Activated CD4-positive, alpha-beta memory T cell treated with anti-CD3 and anti-CD28 coated beads, Interleukin-2, amount 10 ng/mL, durations not matched to agents 7 days and 5 days (primary cell): ENCODE measurements at regions not wholly inside any gene's neighbourhood (a gene's known extent, or its start where the extent isn't known, plus 50 kb on each side); places are given as distances from the start of the nearest gene placed in this dataset.

Source experiments
- CTCF ChIA-PET: fragments of 350-600 bp; sonication (Branson Sonifier 250); formaldehyde crosslinking; loops from one replicate; lab custom pipeline; 2021; ENCODE audit warnings: antibody characterized with exemption, inconsistent platforms; lab: Charles Lee
- POLR2A ChIA-PET: fragments of 350-600 bp; sonication (Branson Sonifier 250); formaldehyde crosslinking; loops from one replicate; lab custom pipeline; 2021; ENCODE audit warnings: antibody characterized with exemption; lab: Charles Lee
- DNase-seq: peaks from one replicate; pipeline ENCODE4 v3.0.0-alpha.2; 2020
- H3K27ac Mint-ChIP-seq: one replicate; pipeline ENCODE4 v1.8.0; 2021; ENCODE audit warnings: mild to moderate bottlenecking, mixed read lengths
- H3K27me3 Mint-ChIP-seq: one replicate; pipeline ENCODE4 v1.8.0; 2021; ENCODE audit warnings: mixed read lengths
- H3K36me3 Mint-ChIP-seq: one replicate; pipeline ENCODE4 v1.8.0; 2021; ENCODE audit warnings: low read depth, mixed read lengths
- H3K4me1 Mint-ChIP-seq: one replicate; pipeline ENCODE4 v1.8.0; 2021; ENCODE audit warnings: mixed read lengths
- H3K4me3 Mint-ChIP-seq: one replicate; pipeline ENCODE4 v1.8.0; 2021; ENCODE audit warnings: mild to moderate bottlenecking, mixed read lengths
- H3K9me3 Mint-ChIP-seq: one replicate; pipeline ENCODE4 v1.8.0; 2021; ENCODE audit warnings: mixed read lengths

GRCh38 chr20:39216195-39216594 lies 254.1 kb downstream of the DHX35 start:
- H3K4me1 Mint-ChIP-seq: no peaks in the 10 kb centered on the region
- no peak for DNase-seq
- ChIA-PET CTCF (no interaction called here), POLR2A (no interaction called here)
- H3K27me3 Mint-ChIP-seq: peaks cover 4% of the 10 kb centered on the region
- H3K9me3 Mint-ChIP-seq: no peaks in the 10 kb centered on the region
- H3K4me3 Mint-ChIP-seq: no peak overlapping the region
- H3K27ac Mint-ChIP-seq: no peak overlapping the region
- no peaks in the 10 kb centered on the region for H3K36me3 Mint-ChIP-seq

DNA sequence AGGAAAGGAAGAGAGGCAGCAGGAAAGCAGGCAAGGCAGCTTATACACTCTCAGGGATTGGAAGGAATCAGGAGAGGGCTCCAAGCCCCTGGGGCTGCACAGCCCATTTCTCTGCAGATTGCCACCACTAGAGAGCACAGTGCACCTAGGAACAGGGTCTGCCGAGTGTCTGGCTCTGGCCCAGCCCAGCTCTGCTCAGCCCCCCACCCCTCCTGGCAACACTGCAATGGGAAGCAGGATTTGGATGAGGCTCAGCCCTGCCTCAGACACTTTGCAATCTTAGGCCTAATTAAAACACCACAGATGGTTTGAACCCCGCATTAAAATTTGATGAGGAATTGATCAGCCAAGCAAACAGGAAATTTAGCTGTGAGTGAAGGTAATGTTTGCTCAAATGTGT lies 252.7 kb downstream of the DHX35 start:
- CTCF ChIA-PET: no interaction called here

GRCh38 chr20:39213476-39214145 lies 251.5 kb downstream of the DHX35 start:
- Mint-ChIP-seq H3K27ac (no peak overlapping the region), H3K9me3 (no peaks in the 10 kb centered on the region), H3K36me3 (no peaks in the 10 kb centered on the region), H3K4me3 (no peak overlapping the region), H3K27me3 (peaks cover 4% of the 10 kb centered on the region), H3K4me1 (no peaks in the 10 kb centered on the region)
- CTCF ChIA-PET: no interaction called here
- no peak for DNase-seq
- POLR2A ChIA-PET: no interaction called here

More for the DNA sequence above, 252.7 kb downstream of the DHX35 start:
- DNase-seq: no peak
- no peaks in the 10 kb centered on the region for H3K36me3 Mint-ChIP-seq
- no peaks in the 10 kb centered on the region for H3K4me1 Mint-ChIP-seq
- H3K27me3 Mint-ChIP-seq: peaks cover 4% of the 10 kb centered on the region
- no peak overlapping the region for H3K4me3 Mint-ChIP-seq
- H3K9me3 Mint-ChIP-seq: no peaks in the 10 kb centered on the region
- POLR2A ChIA-PET: no interaction called here
- no peak overlapping the region for H3K27ac Mint-ChIP-seq

GRCh38 chr20:39211060-39211748 lies 249.1 kb downstream of the DHX35 start:
- no peaks in the 10 kb centered on the region for H3K4me1 Mint-ChIP-seq
- POLR2A ChIA-PET: no interaction called here
- no peaks in the 10 kb centered on the region for H3K36me3 Mint-ChIP-seq
- H3K4me3 Mint-ChIP-seq: no peak overlapping the region
- H3K27ac Mint-ChIP-seq: no peak overlapping the region
- H3K27me3 Mint-ChIP-seq: peaks cover 4% of the 10 kb centered on the region
- H3K9me3 Mint-ChIP-seq: no peaks in the 10 kb centered on the region
- CTCF ChIA-PET: no interaction called here
- DNase-seq: no peak

- Mint-ChIP-seq H3K36me3 (no peaks in the 10 kb centered on the region), H3K27me3 (peaks cover 2% of the 10 kb centered on the region), H3K4me1 (no peaks in the 10 kb centered on the region), H3K4me3 (no peak overlapping the region), H3K9me3 (no peaks in the 10 kb centered on the region), H3K27ac (no peak overlapping the region)
- DNase-seq: no peak
- POLR2A ChIA-PET: no interaction called here
- CTCF ChIA-PET: no interaction called here
Observed at GRCh38 chr20:39210341-39211036, 248.3 kb downstream of the DHX35 start.

GRCh38 chr20:39206899-39207564 lies 244.9 kb downstream of the DHX35 start:
- Mint-ChIP-seq H3K36me3 (no peaks in the 10 kb centered on the region), H3K27ac (no peak overlapping the region), H3K27me3 (peaks cover 2% of the 10 kb centered on the region), H3K4me1 (no peaks in the 10 kb centered on the region), H3K9me3 (no peaks in the 10 kb centered on the region), H3K4me3 (no peak overlapping the region)
- CTCF ChIA-PET: interaction anchor here (1.0 kb wide), 1 partner anchor 57 kb away, joined by 3 read pairs; no protein-coding TSS in a partner anchor
- POLR2A ChIA-PET: no interaction called here
- no peak for DNase-seq

- H3K36me3 Mint-ChIP-seq: no peaks in the 10 kb centered on the region
- H3K9me3 Mint-ChIP-seq: no peaks in the 10 kb centered on the region
Observed at GRCh38 chr20:39195582-39196021, 233.5 kb downstream of the DHX35 start.

GRCh38 chr20:39190666-39191570 lies 228.8 kb downstream of the DHX35 start:
- CTCF ChIA-PET: no interaction called here
- H3K27ac Mint-ChIP-seq: no peak overlapping the region
- no peak for DNase-seq
- H3K4me3 Mint-ChIP-seq: no peak overlapping the region
- H3K4me1 Mint-ChIP-seq: no peaks in the 10 kb centered on the region
- no peaks in the 10 kb centered on the region for H3K36me3 Mint-ChIP-seq
- no peaks in the 10 kb centered on the region for H3K27me3 Mint-ChIP-seq
- no peaks in the 10 kb centered on the region for H3K9me3 Mint-ChIP-seq
- POLR2A ChIA-PET: no interaction called here

More at GRCh38 chr20:39195582-39196021, 233.5 kb downstream of the DHX35 start:
- no peaks in the 10 kb centered on the region for H3K27me3 Mint-ChIP-seq
- H3K4me3 Mint-ChIP-seq: no peak overlapping the region
- no peak for DNase-seq
- no peak overlapping the region for H3K27ac Mint-ChIP-seq
- CTCF ChIA-PET: no interaction called here
- POLR2A ChIA-PET: no interaction called here
- H3K4me1 Mint-ChIP-seq: no peaks in the 10 kb centered on the region

DNA sequence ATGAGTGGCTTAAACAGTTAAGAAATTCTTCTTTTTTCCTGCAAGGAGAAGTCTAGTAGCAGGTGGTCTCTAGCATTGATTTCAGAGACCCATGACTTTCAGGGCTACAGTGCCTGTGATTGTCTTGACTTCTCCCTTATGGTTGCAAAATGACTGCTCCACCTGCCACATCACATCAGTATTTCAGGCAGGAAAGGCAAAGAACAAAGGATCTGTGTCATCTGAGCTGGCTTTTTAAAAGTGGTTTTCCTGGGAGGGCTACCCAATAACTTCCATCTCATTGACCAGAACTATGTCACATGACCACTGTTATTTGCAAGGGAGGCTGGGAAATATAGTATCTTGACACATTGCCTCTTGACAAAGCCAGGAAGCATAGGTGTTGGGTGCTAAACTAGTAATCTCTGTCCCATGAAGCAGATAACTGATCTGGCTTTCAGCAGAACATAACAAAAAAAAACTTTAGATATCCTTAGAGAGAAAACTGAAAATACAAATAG lies 226.2 kb downstream of the DHX35 start:
- ChIA-PET POLR2A (no interaction called here), CTCF (no interaction called here)
- no peak overlapping the region for H3K4me3 Mint-ChIP-seq

DNA sequence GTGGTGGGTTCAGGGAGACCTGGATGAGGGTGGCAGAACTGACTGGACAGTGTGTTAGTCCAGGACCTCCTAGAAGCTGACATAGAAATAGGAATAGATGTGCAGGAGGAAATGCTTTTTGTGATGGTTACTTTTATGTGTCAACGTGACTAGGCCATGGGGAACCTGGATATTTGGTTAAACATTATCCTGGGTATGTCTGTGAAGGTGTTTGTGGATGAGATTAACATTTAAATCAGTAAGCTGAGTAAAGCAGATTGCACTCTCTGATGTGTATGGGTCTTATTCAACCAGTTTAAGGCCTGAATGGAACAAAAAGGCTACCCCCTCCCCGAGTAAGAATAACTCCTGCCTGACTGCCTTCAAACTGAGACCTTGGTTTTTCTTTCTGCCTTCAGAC lies 219.3 kb downstream of the DHX35 start:
- Mint-ChIP-seq H3K4me3 (no peak overlapping the region), H3K27ac (no peak overlapping the region), H3K4me1 (no peaks in the 10 kb centered on the region), H3K9me3 (no peaks in the 10 kb centered on the region), H3K36me3 (no peaks in the 10 kb centered on the region), H3K27me3 (peaks cover 13% of the 10 kb centered on the region)
- ChIA-PET CTCF (no interaction called here), POLR2A (no interaction called here)
- DNase-seq: no peak

More for the DNA sequence above, 226.2 kb downstream of the DHX35 start:
- Mint-ChIP-seq H3K9me3 (no peaks in the 10 kb centered on the region), H3K27me3 (no peaks in the 10 kb centered on the region), H3K36me3 (no peaks in the 10 kb centered on the region), H3K27ac (no peak overlapping the region), H3K4me1 (no peaks in the 10 kb centered on the region)
- no peak for DNase-seq

DNA sequence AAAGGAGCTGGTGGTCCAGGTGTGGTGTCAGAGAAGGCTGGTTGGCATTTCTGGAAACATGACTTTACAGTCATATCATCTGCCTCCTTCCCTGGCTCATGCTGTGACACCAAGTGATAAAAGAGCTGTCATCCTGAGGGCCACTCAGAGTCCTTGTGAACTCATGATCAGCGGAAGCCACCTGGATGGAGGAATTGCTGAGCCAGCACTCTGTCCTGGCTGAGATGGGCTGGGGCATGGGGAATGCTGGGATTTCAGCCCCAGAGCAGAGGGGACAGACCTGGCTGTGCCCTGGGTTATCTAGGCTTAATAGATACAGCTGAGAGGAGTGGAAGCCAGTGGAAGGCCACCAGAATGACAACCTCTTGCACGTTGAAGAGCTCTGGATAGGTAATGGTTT lies 214.3 kb downstream of the DHX35 start:
- no peak for DNase-seq
- CTCF ChIA-PET: no interaction called here
- POLR2A ChIA-PET: no interaction called here
- H3K4me1 Mint-ChIP-seq: no peaks in the 10 kb centered on the region
- no peaks in the 10 kb centered on the region for H3K36me3 Mint-ChIP-seq
- H3K27ac Mint-ChIP-seq: no peak overlapping the region
- no peaks in the 10 kb centered on the region for H3K9me3 Mint-ChIP-seq
- H3K27me3 Mint-ChIP-seq: peaks cover 13% of the 10 kb centered on the region
- no peak overlapping the region for H3K4me3 Mint-ChIP-seq

- Mint-ChIP-seq H3K27me3 (peaks cover 2% of the 10 kb centered on the region), H3K4me1 (no peaks in the 10 kb centered on the region), H3K4me3 (no peak overlapping the region), H3K9me3 (no peaks in the 10 kb centered on the region), H3K27ac (no peak overlapping the region), H3K36me3 (no peaks in the 10 kb centered on the region)
- ChIA-PET POLR2A (no interaction called here), CTCF (no interaction called here)
- no peak for DNase-seq
Observed at GRCh38 chr20:39170896-39171463, 208.8 kb downstream of the DHX35 start.
